Globus pallidus (tissue), 1 donor: ENCODE measurements at regions not wholly inside any gene's neighbourhood (a gene's known extent, or its start where the extent isn't known, plus 50 kb on each side); places are given as distances from the start of the nearest gene placed in this dataset.
"Not testable (repeated sequence)": the region's sequence is repeated elsewhere in the genome, so short reads cannot be mapped to it uniquely, and the experiment has no call there.

Experiments used
- DNase-seq: peaks from one replicate; pipeline ENCODE4 v3.0.0-alpha.2; 2015; ENCODE audit warnings: low spot score

DNA sequence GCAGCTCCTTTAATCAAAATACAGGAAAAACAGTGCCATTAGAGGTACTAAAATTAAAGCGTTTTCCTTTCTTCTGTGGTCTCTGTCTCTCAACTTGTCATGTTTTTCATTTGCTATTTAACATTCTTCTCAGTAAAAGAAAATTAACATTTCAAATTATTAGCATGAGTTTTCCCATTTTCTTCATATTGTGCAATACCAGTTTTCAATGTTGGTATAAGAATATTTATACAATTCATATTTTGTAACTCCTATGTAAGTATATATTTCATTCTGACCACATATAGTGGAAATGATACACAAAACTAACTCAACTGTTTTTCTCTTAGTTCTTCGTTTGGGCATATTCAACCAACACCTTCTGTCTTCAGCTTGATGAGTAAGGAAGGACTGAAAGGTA lies 308.3 kb downstream of the HS3ST1 start:
- no peak for DNase-seq

GRCh38 chr4:11119474-11119873 lies 309.2 kb downstream of the HS3ST1 start:
- peak; percentile 4 for DNase-seq

- no peak for DNase-seq
Measured at GRCh38 chr4:11118513-11118912, 310.2 kb downstream of the HS3ST1 start.

GRCh38 chr4:11116940-11117339 lies 311.8 kb downstream of the HS3ST1 start:
- DNase-seq = no peak

DNA sequence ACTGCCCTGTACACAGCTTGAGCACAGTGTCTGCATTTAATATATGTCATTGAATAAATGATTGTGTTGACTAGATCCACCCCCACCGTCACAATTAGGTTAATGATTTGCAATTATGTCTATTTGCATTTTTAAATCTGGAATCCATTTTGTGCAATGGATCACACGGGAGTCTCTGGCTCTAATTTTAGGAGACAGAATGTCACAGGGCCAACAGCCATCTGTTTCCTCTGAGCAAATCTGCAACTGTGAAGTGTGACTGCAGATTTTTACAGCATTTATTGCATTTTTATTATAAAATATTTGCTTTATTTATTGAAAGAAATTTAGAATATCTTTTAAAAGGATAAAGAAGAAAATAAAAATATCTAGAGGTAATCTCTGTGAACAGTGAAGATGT lies 316.8 kb downstream of the HS3ST1 start:
- DNase-seq = no peak

- DNase-seq = no peak
Measured at GRCh38 chr4:11111370-11111769, 317.3 kb downstream of the HS3ST1 start.

GRCh38 chr4:11106759-11107158 lies 321.9 kb downstream of the HS3ST1 start:
- peak; percentile 3 for DNase-seq

- DNase-seq = no peak
Measured at GRCh38 chr4:11106190-11106589, 322.5 kb downstream of the HS3ST1 start.

DNA sequence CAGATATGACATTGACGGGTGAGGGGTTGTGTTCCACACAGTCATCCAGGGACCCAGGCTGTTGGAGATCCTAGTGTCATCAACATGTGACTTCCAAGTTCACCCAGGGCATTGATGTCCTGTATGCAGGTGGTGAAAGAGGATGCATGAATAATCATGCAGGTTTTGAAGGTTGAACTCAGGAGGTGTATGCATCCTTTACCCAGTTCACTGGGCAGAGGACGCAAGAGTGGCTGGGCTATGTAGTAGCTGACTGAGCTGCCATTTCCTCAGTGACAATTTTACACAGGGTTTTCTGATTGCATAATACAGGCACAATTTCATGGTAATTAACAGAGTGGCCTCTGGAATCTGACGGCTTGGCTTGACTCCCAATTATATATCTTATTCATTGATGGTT lies 323.0 kb downstream of the HS3ST1 start:
- no peak for DNase-seq

- DNase-seq = no peak
Measured at GRCh38 chr4:11098461-11098860, 330.2 kb downstream of the HS3ST1 start.

DNA sequence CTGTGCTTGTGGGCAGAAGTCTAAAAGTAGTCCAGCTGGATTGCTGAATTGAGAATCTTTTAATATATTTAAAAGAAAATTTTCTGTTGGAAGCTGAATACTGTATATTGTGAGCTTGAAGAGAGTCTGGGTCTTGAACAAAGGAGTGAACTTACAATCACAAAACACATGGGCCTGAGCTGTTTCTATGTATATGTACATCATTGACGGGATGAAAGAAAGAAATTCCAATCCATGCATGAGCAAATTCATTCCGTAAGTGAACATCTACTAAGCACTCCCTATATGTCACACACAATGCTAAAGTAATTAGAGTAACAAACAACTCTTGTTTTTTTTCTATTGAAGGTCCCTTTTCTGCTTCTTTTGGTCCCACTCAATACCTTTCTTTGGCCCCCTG lies 331.0 kb downstream of the HS3ST1 start:
- no peak for DNase-seq

- no peak for DNase-seq
Measured at GRCh38 chr4:11081006-11081405, 347.7 kb downstream of the HS3ST1 start.

GRCh38 chr4:11079171-11079570 lies 349.5 kb downstream of the HS3ST1 start:
- DNase-seq = no peak

DNA sequence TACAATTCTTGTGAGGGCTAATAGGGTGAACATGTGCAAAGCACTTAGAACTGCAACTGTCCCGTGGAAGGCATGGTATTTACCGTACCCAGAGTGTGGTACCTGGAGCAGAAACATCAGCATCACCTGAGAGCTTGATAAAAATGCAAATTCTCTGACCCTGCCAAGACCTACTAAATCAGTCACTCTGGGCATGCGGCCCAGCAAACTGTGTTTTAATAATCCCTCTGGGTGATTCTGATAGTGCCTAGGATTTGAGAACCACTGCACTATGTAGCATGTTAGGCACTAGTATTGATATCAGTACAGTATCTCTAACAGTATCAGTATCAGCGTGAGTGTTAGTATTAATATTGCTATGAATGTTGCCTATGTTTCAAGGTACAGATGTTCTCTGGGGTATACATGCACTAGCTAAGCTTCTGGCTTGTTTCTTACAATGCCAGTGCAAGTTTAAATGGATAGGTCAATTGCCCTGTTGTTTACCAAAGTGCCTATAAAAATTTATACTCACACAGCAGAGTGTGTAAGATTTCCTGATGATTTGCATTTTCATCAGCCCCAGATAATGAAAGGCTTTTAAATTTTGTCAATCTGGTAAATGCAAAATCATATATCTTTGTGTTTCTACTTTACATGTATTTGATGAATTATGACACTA lies 354.0 kb downstream of the HS3ST1 start:
- DNase-seq = no peak

GRCh38 chr4:11073621-11074051 lies 355.1 kb downstream of the HS3ST1 start:
- peak; percentile 1 for DNase-seq

- DNase-seq = no peak
Measured at GRCh38 chr4:11072999-11073398, 355.7 kb downstream of the HS3ST1 start.

- no peak for DNase-seq
Measured at GRCh38 chr4:11072463-11072862, 356.2 kb downstream of the HS3ST1 start.

- no peak for DNase-seq
Measured at GRCh38 chr4:11070813-11071212, 357.9 kb downstream of the HS3ST1 start.

DNA sequence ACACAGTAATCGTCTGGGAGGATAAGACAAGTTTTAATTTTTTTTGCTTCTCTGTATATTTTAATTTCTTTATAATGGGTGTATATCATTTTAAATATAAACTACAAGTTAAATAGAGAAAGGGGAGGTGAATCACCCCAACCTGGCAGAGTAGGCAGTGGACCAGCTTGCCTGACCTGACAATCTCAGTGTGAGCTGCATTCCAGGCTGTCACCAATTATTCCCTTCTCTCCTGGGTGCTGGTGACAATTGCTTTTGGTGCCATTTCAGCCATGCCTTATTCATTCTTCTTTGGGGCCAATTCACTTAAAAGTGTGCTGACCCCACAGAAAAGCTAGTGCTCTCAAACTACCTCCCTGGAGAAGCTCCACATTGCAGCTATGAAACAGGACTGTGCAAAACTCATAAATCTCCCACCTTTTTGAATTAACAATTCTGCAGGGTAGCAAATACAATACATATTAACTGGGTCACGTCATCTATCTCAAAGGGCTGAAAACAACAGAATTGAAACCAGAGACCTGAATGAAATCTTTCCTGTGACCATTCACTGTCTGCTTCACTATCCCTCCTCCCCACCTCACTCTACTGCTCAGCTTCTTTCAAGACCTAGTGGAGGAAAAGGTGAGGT lies 359.0 kb downstream of the HS3ST1 start:
- no peak for DNase-seq

GRCh38 chr4:11069083-11069482 lies 359.6 kb downstream of the HS3ST1 start:
- no peak for DNase-seq

- not testable (repeated sequence) for DNase-seq
Measured at GRCh38 chr4:11066584-11066983, 362.1 kb downstream of the HS3ST1 start.

GRCh38 chr4:11060637-11061036 lies 368.1 kb downstream of the HS3ST1 start:
- DNase-seq = not testable (repeated sequence)

DNA sequence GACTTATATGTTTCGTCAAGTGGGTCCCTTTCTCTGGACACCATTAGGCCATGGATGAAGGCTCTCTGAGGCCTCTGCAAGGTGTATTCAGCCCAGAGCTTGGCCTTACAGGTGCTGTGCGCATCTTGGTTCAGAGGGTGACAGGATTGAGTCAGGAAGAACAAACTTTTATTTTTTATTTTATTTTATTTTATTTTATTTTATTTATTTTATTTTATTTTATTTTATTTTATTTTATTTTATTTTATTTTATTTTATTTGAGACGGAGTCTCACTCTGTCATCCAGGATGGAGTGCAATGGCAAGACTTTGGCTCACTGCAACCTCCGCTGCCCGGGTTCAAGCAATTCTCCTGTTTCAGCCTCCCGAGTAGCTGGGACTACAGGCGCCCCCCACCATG lies 370.4 kb upstream of the CLNK start:
- not testable (repeated sequence) for DNase-seq
